ENCODE measurements at regions not wholly inside any gene's neighbourhood (a gene's known extent, or its start where the extent isn't known, plus 50 kb on each side); places are given as distances from the start of the nearest gene placed in this dataset.

- Histone ChIP-seq H3K4me3 (replicated peaks; ENCODE audit: insufficient read depth, low read length) (no peak overlapping the region), H3K27ac (replicated peaks) (no peak overlapping the region), H3K27me3 (ENCODE audit: insufficient read depth, poor library complexity, severe bottlenecking) (no peaks in the 10 kb centered on the region)
- TF ChIP-seq SPI1 (IDR thresholded peaks at IDR 0.05; ENCODE audit: borderline replicate concordance, low read depth) (no peak), POLR2AphosphoS5 (IDR thresholded peaks at IDR 0.05; ENCODE audit: low read depth) (no peak), CTCF (IDR thresholded peaks at IDR 0.05; ENCODE audit: insufficient read depth, low read length) (no peak), REST (IDR thresholded peaks at IDR 0.05; ENCODE audit: insufficient replicate concordance, low read depth) (no peak)
- no peak for DNase-seq (ENCODE audit: low read depth in 1 of 2, low spot score in 1 of 2)
Measured at GRCh38 chr2:223222397-223222796, 170.4 kb downstream of the KCNE4 start.

- no peak for DNase-seq (ENCODE audit: low read depth in 1 of 2, low spot score in 1 of 2)
- H3K27me3 ChIP-seq (ENCODE audit: insufficient read depth, poor library complexity, severe bottlenecking), result no peaks in the 10 kb centered on the region
- no peak overlapping the region for H3K4me3 ChIP-seq (replicated peaks; ENCODE audit: insufficient read depth, low read length)
- H3K27ac ChIP-seq (replicated peaks), result no peak overlapping the region
- TF ChIP-seq CTCF (IDR thresholded peaks at IDR 0.05; ENCODE audit: insufficient read depth, low read length) (no peak), POLR2AphosphoS5 (IDR thresholded peaks at IDR 0.05; ENCODE audit: low read depth) (no peak), REST (IDR thresholded peaks at IDR 0.05; ENCODE audit: insufficient replicate concordance, low read depth) (no peak), SPI1 (IDR thresholded peaks at IDR 0.05; ENCODE audit: borderline replicate concordance, low read depth) (no peak), GABPA (IDR thresholded peaks at IDR 0.05; ENCODE audit: low read depth) (no peak)
Measured at GRCh38 chr2:223223156-223223555, 171.2 kb downstream of the KCNE4 start.

- TF ChIP-seq CTCF (IDR thresholded peaks at IDR 0.05; ENCODE audit: insufficient read depth, low read length) (no peak), POLR2AphosphoS5 (IDR thresholded peaks at IDR 0.05; ENCODE audit: low read depth) (no peak), REST (IDR thresholded peaks at IDR 0.05; ENCODE audit: insufficient replicate concordance, low read depth) (no peak), SPI1 (IDR thresholded peaks at IDR 0.05; ENCODE audit: borderline replicate concordance, low read depth) (no peak)
- no peaks in the 10 kb centered on the region for H3K27me3 ChIP-seq (ENCODE audit: insufficient read depth, poor library complexity, severe bottlenecking)
- H3K27ac ChIP-seq (replicated peaks), result no peak overlapping the region
- no peak overlapping the region for H3K4me3 ChIP-seq (replicated peaks; ENCODE audit: insufficient read depth, low read length)
- no peak for DNase-seq (ENCODE audit: low read depth in 1 of 2, low spot score in 1 of 2)
Measured at GRCh38 chr2:223225266-223225665, 173.3 kb downstream of the KCNE4 start.
